ENCODE measurements at regions not wholly inside any gene's neighbourhood (a gene's known extent, or its start where the extent isn't known, plus 50 kb on each side); places are given as distances from the start of the nearest gene placed in this dataset.
"Not testable (repeated sequence)": the region's sequence is repeated elsewhere in the genome, so short reads cannot be mapped to it uniquely, and the experiment has no call there.

DNA sequence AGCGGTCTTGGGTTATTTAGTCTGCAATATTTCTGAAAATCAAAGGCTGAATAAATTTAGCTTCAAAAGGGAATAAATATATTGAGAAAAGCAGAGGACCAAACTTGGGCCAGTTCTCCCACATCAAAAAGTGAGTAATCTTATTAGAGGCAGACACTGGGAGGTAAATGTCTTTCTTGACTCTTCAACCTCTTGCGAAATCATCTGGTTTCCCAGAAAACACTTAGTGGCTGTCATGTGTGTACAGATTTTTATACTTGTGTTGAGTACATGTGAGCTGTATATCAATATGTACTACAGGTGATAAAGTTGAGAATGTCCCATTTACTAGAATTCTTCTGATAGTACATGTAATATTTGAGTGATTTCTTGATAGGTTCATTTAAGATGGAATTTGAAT lies 454.9 kb downstream of the PRR16 start:
- no peak for DNase-seq (ENCODE audit: low read depth in 2 of 2)

DNA sequence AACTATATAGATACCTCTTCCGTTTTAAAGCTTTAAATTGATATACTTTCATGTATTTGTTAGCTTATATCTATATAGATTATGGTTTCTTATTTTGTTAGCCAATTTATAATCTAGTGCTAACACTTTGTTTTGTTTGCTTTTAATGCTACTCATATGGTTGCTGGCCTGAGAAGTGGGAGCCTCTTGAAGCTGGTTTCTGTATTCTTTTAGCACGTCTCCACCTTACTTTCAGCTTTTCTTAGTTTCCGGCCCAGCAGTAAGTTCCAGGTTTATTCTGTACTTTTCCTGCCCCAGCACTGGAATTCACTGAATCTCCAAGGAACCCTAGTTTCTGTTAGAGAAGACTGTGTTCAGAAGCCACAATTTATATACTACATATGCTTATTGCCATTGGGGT lies 458.9 kb downstream of the PRR16 start:
- no peak for DNase-seq (ENCODE audit: low read depth in 2 of 2)

DNA sequence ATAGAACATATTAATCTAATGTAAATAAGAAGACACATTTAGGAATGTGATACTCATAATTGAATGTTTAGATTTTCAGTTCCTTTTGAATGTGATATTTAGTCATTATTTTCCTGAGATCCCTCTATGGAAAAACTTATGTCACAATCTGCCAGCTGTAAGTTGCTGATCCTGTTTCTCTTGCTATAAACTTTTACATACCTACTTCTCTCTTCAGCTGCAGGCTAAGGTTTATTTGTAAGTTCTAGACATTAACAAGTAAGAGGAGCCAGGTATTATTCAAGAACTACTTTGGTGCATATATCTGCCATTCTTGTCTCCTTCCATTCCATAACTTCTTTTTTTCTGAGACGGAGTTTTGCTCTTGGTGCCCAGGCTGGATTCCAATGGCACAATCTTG lies 462.4 kb downstream of the PRR16 start:
- DNase-seq (ENCODE audit: low read depth in 2 of 2), result no peak

DNA sequence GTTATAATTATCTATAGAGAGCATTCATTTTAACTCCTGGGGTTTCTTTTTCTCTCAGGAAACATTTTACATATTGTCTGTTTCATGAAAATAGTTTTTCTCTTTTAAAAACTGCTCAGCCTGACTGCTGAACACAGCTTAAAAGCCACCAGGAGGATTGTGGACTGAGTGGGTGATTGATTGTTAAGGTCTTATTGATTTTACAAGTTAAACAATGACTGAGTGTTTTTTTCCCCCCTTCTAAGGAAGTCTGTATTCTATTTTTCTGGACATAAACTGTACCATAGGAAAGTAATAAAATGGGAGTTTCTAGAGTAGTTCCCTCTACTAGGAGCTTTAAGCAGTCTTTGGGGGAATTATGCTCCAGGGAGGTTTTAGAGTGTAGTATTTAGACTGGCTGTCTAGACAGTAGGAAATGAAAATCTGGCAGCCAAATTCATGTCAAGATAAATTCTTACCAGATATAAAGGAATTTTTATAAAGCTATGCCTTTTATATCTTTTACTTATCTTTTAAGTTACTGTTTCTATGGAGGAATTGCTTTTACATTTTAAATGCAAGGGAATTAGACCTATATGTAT lies 463.9 kb downstream of the PRR16 start:
- no peak for DNase-seq (ENCODE audit: low read depth in 2 of 2)

DNA sequence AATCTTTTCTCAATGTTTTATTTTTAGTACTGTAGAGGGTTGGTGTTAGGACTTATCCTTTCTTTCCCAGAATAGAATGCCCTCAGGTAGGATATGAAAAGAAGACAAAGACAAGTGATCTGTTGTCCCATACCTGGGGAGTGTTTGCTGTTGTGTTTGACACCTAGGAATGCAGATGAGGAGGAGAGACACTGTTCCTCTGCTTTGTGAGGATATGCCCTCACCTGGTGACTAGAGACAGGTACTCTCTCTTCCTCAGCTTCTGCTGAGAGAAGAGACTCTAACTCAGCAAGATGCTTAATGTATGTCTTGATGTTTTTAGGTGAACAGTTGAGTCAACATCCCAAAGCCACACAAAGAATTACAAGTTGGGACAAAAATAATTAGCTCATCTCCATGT lies 468.4 kb downstream of the PRR16 start:
- DNase-seq (ENCODE audit: low read depth in 2 of 2), result no peak

DNA sequence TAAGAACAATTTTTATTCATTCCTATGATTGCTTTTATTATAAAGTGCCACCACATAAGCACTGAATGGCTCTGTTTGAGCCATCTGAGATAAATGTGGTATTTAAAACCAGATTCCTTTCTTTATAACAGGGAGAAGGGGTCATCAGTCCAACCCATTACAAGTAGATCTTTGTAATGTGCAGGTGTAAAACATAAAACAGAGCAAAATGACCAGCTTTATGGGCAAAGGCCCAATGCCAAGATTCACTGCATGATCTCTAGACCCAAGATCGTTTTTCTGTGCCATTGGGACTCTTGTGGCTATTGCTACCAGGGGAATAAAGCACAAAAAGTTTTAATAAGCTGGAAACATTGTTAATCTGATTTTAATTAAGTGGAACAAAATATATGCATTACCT lies 469.9 kb downstream of the PRR16 start:
- no peak for DNase-seq (ENCODE audit: low read depth in 2 of 2)

DNA sequence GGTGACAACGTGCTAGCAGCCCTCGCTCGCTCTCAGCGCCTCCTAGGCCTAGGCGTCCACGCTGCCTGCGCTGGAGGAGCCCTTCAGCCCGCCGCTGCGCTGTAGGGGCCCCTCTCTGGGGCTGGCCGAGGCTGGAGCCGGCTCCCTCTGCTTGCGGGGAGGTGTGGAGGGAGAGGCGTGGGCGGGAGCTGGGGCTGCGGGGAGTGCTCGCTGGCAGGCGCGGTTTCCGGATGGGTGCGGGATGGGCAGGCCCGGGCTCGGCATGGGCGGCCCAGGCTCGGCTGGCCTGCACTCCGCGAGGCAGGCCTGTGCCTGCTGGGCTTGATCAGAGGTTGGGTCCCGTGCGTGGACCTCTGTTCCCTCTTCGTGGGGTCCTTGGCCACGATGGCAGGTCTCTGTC lies 472.6 kb downstream of the PRR16 start:
- no peak for DNase-seq (ENCODE audit: low read depth in 2 of 2)

DNA sequence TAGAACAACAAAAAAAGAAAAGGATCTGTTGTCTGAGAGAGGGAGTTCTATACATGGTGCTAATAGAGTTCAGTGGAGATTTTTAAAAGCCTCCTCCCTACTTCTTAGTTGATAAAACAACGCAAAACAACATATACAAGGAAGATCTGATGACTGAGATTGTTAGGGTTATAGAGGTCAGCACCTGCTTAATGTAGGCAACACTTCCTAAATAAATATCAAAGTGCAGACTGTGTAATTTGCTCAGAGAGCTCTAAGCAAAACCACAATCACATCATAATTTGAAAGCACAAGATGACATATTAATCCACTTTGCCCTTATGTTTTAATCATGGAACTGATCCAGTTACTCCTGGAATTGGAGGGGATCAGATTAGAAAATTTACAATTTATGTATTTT lies 474.5 kb downstream of the PRR16 start:
- DNase-seq (ENCODE audit: low read depth in 2 of 2), result no peak

DNA sequence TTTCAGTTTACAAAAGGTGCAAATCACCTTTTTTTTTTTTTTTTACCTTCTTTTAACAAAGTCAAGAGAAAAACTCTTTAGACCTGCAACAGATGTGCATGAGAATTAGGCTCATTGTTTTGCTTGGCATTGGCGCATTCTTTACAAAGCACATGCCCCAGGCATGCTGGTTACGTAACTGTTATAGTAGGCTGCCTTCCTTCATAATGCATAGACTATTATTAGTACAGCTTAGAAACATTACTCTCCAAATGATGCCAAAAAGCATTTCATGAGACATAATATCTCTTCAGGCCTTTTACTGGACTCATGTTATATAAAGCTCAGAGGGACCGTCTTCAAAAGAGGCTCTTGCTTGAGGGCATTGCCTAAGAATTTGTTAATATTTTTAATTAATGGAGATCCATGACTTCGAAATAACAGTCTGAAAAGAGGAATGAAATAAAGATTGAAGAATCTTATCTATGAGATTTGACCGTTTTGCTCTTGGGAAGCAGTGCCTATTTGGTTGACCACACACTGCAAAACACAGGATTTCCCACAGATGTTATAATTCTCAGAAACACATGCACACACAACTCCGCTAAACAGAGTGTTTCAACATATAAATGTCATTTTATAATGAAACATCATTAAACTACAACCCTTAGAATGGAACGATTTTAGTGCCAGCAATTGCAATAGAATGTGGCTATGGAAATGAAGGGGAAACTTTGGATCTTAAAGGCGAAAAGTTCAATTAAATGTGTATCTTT lies 478.7 kb downstream of the PRR16 start:
- no peak for DNase-seq (ENCODE audit: low read depth in 2 of 2)

DNA sequence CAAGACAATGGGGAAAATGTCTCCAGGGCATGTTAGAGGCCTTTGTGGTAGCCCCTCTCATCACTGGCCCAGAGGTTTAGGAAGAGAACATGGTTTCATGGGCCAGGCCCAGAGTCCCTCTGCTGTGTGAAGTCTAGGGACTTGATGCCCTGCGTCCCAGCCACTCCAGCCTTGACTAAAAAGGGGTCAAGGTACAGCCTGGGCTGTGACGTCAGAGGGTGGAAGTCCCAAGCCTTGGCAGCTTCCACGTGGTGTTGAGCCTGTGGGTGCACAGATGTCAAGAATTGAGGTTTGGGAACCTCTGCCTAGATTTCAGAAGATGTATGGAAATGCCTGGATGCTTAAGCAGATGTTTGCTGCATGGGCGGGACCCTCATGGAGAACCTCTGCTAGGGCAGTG lies 485.5 kb downstream of the PRR16 start:
- DNase-seq (ENCODE audit: low read depth in 2 of 2), result not testable (repeated sequence)

DNA sequence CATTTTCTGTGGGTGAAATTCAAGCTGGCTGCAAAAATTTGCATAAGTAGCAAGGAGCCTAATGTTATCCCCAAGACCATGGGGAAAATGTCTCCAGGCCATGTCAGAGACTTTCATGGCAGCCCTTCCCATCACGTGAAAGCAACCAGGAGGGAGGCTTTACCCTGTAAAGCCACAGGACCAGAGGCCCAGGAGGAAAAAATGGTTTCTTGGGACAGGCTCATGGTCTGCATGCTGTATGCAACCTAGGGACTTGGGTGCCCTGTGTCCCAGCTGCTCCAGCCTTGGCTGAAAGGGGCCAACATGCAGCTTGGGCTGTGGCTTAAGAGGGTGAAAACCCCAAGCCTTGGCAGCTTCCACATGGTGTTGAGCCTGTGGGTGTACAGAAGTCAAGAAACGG lies 489.3 kb downstream of the PRR16 start:
- not testable (repeated sequence) for DNase-seq (ENCODE audit: low read depth in 2 of 2)

DNA sequence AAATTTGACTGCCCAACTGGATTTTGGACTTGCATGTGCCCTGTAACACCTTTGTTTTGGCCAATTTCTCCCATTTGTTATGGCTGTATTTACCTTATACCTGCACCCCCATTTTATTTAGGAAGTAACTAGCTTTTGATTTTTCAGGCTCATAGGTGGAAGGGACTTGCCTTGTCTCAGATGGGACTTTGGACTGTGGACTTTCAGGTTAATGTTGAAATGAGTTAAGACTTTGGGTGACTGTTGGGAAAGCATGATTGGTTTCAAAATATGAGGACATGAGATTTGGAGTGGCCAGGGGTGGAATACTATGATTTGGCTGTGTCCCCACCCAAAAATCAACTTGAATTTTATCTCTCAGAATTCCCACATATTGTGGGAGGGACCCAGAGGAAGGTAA lies 490.2 kb downstream of the PRR16 start:
- no peak for DNase-seq (ENCODE audit: low read depth in 2 of 2)

DNA sequence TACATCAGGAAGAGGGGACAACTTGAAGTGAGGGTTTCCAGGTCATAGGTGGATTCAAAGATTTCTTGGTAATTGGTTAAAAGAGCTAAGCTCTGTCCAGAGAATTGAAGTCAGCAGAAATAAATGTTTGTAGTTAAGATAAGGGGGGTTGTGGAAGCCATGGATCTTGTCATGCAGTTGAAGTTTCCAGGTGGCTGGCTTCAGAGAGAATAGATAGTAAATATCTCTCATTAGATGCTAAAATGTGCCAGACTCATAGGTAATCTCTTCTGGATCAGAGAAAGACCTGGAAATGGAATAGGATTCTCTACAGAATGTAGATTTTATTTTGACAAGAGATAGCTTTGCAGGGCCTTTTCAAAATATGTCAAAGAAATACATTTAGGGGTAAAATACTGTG lies 491.7 kb downstream of the PRR16 start:
- no peak for DNase-seq (ENCODE audit: low read depth in 2 of 2)

DNA sequence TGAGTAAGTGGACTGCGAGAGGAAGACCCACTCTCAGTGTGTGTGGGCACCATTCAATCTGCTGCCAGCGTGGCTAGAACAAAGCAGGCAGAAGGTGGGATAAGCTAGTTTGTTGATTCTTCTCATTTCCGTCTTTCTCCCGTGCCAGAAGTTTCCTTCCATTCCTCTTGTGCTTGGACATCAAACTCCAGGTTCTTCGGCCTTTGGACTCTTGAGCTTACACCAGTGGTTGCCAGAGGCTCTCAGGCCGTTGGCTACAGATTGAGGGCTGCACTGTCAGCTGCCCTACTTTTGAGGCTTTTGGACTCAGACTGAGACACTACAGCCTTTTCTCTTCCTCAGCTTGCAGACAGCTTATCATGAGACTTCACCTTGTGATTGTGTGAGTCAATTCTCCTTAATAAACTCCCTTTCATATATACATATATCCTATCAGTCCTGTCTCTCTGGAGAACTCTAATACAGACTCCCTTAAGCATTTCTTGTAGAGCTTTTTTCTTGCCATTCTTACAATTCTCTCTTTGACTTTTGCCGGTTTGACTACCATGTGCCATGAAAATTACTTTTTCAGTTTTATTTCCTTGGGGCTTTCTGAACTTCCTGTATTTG lies 494.9 kb downstream of the PRR16 start:
- no peak for DNase-seq (ENCODE audit: low read depth in 2 of 2)

DNA sequence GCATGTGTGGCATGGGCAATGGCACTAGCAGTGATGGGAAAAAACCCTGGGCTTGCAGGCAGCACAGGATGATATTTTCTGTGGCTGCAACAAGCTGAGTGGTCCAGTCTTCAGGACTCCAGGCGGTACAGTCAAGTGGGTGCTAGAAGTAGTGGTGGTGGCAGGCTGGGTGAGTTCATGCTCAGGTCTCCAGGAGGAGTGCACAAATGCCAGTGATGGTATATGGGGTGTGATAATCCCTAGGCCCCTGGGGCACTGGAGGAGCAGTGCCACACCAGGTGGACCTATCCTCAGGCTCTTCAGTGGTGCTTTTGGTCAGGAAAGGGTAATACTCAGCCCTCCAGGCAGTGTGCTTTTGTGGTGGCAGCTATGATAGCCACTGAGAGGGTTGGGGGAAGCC lies 496.4 kb downstream of the PRR16 start:
- no peak for DNase-seq (ENCODE audit: low read depth in 2 of 2)

DNA sequence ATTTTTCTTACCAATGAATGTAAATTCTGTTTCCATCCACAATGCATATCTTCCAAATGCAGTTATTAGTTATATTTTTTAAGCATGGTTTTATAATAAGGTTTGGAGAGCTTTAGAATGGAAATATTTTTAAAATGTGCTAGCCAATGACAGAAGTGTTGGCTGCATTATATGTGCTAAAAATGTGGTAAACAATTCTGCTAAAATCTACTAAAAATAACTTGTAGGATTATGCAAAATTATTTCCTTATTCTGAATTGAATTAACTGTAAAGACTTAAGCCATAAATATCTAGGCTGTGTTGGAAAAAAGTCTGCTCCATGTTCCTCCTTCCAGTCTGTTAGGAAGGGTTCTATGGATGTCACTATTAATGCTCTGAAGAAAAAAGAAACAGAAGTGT lies 503.3 kb downstream of the PRR16 start:
- DNase-seq (ENCODE audit: low read depth in 2 of 2), result no peak

DNA sequence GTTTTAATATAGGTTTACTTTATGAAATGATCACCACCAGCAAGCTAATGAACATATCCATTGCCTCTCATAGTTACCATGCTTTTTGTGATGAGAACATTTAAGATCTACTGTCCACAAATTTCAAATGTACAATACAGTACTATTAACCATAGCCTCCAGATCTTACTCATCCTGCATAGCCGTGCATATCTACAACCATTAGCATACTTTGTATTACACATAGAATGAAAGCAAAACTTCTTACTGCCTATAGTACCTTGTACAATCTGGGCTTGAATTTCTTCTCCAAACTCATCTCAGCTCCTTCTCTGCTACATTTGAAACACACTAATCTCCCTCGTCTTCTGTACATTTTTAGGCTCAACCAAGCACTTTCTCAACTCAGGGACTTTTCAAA lies 510.6 kb downstream of the PRR16 start:
- DNase-seq (ENCODE audit: low read depth in 2 of 2), result no peak

DNA sequence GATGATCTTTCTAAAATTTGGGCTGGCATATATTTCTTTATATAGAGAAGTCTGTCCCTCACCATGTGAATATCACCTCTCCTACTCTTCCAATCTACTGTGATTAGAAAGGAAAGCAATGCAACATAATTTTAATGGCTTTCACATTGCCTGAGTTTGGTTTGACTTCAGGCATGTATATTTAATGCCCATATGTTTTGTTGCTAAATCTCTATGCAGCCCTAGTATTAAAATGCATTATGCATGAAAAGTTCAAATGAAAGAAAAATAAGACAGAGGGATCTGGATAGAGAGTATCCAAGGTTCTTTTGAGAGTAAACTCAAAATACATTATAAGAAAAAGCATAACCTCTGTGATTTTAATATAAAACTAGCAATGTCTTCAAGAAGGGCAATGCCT lies 518.3 kb downstream of the PRR16 start:
- DNase-seq (ENCODE audit: low read depth in 2 of 2), result no peak

DNA sequence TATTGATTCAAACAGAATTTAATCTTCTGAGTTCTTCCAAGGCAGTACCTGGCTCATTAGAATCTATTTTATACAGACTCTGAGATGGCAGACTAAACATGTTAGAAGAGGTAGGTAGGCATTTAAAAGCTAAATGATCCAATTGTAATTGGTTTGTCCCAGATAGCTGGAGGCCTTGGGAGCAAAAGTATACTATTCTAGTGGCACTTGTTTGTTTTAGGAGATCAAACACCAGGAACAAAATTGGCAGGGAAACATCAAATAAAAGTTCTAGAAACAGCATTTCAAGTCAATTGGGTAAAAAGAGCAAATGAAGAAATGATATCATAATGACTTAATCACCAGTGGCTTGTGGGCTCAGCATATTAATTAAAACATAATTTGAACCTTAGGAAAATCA lies 521.4 kb downstream of the PRR16 start:
- no peak for DNase-seq (ENCODE audit: low read depth in 2 of 2)

DNA sequence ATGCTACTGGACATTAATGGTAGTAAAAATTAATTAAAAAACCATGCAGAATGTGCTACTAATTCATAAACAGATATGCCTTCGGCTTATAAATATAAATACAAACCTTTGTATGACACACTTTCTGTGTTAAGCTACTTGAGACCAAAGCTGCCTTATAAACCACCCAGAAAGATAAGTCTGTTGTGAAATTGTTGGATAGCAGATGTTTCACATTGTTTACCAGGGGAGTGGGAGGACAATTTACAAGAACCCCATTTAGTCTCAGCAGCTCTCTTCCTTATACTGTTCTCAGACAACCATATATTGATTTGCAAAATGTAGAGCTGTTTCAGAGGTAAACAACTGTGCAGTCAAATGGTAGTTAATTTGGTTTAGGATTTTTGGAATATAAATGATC lies 524.4 kb downstream of the PRR16 start:
- DNase-seq (ENCODE audit: low read depth in 2 of 2), result no peak

DNA sequence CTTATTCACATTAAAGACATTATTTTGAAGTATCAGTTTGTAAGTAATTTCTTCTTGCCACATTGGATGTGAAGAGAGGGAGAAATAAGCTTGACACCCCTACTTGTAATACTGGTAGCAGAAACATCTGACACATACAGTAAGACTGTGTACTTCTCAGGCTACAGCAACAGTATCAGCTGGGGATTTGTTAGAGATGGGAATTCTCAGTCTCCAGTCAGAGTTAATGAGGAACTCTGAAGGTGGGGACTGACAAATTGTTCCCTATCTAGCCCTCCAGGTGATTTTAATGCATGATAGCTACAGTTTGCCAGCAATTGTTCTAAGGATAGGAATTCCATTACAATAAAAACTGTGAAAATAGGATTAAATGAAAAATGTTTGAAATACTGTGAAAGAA lies 524.8 kb downstream of the PRR16 start:
- no peak for DNase-seq (ENCODE audit: low read depth in 2 of 2)

DNA sequence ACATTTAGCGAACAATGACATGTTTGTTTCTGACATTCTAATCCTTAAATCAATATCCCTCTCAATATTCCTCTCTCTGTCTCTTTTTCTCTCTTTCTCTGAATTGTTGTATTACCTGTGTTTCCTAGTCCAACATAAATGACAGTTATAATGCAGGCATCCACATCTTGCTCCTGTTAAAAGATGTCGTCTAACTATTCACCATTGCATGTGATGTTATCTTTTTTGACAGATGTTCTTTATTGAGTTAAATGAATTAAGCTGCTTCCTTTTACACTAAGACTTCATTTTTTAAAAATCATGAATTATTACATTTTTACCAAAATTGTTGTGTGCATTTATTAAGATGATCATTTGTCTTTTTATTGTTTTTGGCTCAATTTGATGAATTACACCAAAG lies 527.5 kb downstream of the PRR16 start:
- no peak for DNase-seq (ENCODE audit: low read depth in 2 of 2)

DNA sequence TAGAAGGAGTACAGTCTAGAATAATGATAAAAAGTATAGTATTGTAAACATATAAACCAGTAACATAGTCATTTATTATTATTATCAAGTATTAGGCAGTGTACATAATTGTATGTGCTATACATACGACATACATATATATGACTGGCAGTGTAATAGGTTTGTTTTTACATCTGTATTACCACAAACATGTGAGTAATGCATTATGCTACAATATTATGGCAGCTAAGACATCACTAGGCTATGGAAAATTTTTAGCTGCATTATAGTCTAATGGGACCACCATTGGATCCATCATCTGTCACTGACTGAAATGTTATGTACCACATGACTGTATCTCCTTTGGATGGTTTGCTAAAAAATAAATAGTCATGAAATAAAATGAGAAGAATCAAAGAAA lies 530.0 kb downstream of the PRR16 start:
- no peak for DNase-seq (ENCODE audit: low read depth in 2 of 2)

DNA sequence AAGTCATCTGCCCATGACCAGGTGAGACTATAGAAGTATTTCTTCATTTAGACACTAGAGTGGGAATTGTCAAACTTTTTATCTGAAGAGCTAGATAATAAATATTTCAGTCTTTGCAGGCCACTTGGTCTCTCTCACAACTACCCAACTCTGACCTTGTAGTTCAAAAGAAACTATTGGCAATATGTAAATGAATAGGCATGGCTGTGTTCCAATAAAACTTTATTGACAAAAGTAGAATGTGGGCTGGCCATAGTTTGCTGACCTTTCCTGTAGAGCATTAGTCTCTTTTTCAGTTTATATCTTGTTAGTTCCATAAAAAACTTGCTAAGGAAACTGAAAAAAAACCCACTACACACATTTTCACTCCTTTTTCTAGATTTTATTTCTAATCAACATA lies 535.5 kb downstream of the PRR16 start:
- no peak for DNase-seq (ENCODE audit: low read depth in 2 of 2)

All from fibroblast of skin of left quadriceps (primary cell).